ENCODE measurements at regions not wholly inside any gene's neighbourhood (a gene's known extent, or its start where the extent isn't known, plus 50 kb on each side); places are given as distances from the start of the nearest gene placed in this dataset.
"Not testable (repeated sequence)": the region's sequence is repeated elsewhere in the genome, so short reads cannot be mapped to it uniquely, and the experiment has no call there.

DNA sequence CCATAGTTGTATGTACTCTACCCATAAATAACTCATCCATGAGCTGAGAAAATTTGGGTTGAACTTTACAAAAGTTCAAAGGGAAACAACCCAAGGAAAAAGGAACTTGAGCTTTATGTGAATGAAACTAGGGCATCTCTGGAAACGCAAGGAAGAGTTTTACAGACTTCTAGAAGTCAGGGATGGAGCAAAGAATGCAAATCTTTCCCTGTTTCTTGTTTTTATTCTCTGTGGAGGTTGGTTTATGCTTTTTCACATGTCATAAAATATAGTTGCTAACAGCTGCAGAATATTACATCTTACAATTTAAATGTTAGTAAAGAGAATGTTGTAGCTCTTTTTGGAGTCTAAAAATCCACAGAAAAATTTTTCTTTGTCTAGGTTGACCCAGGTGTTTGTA lies 754.1 kb downstream of the PCDH7 start:
- intact Hi-C loops (cut with DNase I), result no loop called here
- DNase-seq (ENCODE audit: low spot score), result no peak

GRCh38 chr4:31482691-31483090 lies 762.5 kb downstream of the PCDH7 start:
- intact Hi-C loops (cut with DNase I), result no loop called here
- DNase-seq (ENCODE audit: low spot score), result no peak

- intact Hi-C loops (cut with DNase I), result not testable (repeated sequence)
Measured at GRCh38 chr4:31499216-31499615, 779.0 kb downstream of the PCDH7 start.

DNA sequence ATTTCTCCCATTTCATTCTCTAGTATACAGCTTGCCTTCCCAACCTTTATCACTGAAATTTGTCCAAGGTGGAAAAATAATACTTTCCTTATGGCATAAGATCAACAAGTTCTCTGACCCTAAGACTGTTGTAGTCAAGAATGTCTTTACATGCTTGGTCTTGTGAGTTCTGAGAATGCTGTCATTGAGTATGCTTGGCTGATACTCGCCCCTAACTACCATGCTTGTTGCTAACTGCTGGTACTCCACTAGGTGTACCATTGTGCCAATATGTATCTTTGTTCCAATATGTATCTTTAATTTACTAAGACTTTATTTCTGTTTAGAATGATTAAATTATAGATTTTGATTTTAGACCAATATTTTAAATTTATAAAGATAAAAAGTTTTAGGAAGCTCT lies 796.4 kb downstream of the PCDH7 start:
- no peak for DNase-seq (ENCODE audit: low spot score)
- intact Hi-C loops (cut with DNase I), result no loop called here

More at GRCh38 chr4:31499216-31499615, 779.0 kb downstream of the PCDH7 start:
- not testable (repeated sequence) for DNase-seq (ENCODE audit: low spot score)

GRCh38 chr4:31518796-31519250 lies 798.7 kb downstream of the PCDH7 start:
- DNase-seq (ENCODE audit: low spot score), result no peak
- intact Hi-C loops (cut with DNase I), result no loop called here

DNA sequence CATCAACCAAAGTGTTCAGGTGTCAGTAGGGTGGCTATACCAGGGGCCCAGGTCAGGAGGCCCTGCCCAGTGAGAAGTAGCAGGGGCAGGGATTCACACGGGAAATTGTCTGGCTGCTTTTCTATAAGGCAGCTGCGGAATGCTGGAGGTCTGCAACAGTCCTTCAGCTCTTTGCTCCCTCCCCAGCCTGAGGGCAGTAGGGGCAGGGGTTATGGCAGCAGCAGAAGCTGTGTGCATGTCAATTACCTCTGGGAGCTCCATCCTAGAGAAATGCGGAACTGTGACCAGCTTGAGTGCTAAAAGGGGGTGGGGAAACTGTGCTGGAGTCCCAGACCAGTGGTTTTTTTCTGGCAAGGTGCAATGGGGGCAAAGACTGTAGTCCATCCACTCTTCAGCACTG lies 810.4 kb downstream of the PCDH7 start:
- intact Hi-C loops (cut with DNase I), result no loop called here
- DNase-seq (ENCODE audit: low spot score), result no peak

- no peak for DNase-seq (ENCODE audit: low spot score)
Measured at GRCh38 chr4:31538877-31539276, 818.7 kb downstream of the PCDH7 start.

DNA sequence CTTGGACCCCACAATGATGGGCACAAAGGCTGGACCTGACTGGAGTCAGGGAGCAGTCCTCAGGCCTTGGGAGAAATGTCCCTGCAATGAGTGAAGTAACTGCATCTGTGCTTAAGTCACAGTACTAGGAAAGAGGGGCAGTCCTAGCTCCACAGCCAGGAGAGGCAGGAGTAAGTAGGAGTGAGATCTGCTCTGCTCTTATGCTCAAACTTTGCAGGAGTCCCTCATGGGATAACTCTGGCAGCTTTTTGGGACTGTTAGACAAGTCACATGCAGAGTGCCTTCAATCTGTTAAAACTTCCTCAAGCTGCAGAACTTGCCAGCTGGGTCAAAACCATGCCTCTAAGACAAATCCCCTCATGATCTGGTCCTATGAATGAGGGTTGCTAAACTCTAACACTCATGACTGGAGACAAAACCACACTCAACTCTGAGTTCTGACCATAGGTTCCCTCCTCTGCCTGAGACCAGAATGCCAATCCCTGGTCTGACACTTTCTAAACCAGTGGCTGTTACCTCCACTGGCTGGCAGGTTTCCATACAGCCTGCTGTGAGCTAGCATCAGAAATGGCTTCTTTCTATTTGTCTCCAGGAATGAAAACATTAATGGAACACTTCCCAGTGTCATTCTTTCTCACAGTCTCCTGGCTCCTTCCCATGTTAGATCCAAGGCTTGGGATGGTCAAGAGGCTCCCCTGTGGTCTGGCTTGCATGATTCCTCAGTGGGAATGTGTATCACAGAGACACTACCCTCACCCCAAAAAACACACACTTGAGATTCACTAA lies 819.3 kb downstream of the PCDH7 start:
- intact Hi-C loops (cut with DNase I), result no loop called here
- no peak for DNase-seq (ENCODE audit: low spot score)

More at GRCh38 chr4:31538877-31539276, 818.7 kb downstream of the PCDH7 start:
- intact Hi-C loops (cut with DNase I), result no loop called here

DNA sequence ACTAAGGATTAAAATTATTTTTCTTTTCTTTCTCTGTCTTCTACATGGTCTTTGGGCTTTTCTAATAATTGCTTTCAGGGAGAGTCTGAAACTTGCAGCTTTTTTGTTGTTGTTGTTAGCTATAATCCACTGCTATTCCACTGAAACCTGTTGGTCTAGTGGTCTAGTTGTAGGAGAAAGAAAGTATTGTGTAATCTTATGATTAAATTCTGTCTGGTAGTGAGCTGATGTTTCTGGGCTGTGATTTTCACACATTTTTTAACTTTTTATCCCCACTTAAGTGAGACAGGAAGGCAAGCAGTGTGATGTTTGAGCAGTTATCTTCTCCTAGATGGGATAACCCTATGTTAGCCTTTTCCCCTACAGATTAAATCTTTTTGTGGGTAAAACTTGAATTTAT lies 825.2 kb downstream of the PCDH7 start:
- DNase-seq (ENCODE audit: low spot score), result no peak
- intact Hi-C loops (cut with DNase I), result no loop called here

GRCh38 chr4:31545755-31546154 lies 825.6 kb downstream of the PCDH7 start:
- DNase-seq (ENCODE audit: low spot score), result no peak
- intact Hi-C loops (cut with DNase I), result no loop called here

GRCh38 chr4:31548021-31548420 lies 827.9 kb downstream of the PCDH7 start:
- intact Hi-C loops (cut with DNase I), result no loop called here

GRCh38 chr4:31548823-31549222 lies 828.7 kb downstream of the PCDH7 start:
- intact Hi-C loops (cut with DNase I), result no loop called here
- DNase-seq (ENCODE audit: low spot score), result no peak

More at GRCh38 chr4:31548021-31548420, 827.9 kb downstream of the PCDH7 start:
- DNase-seq (ENCODE audit: low spot score), result no peak

DNA sequence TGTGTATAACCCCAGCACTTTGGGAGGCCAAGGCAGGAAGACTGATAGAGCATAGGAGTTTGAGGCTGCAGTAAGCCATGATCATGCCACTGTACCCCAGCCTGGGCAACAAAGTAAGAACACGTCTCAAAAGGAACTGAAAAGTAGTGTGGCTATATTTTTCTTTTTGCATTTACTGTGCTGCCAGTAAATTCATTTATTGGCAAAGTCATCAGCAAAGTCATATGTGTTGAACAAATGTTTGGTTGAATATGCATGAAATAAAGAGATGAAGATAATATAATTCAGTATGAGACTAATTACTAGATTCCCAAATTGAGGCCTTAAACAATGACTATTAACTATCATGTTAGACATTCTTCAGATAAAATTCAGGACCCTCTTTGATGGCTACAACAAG lies 829.1 kb downstream of the PCDH7 start:
- intact Hi-C loops (cut with DNase I), result no loop called here

GRCh38 chr4:31557437-31557836 lies 837.3 kb downstream of the PCDH7 start:
- no peak for DNase-seq (ENCODE audit: low spot score)
- intact Hi-C loops (cut with DNase I), result no loop called here

More for the DNA sequence above, 829.1 kb downstream of the PCDH7 start:
- DNase-seq (ENCODE audit: low spot score), result no peak

DNA sequence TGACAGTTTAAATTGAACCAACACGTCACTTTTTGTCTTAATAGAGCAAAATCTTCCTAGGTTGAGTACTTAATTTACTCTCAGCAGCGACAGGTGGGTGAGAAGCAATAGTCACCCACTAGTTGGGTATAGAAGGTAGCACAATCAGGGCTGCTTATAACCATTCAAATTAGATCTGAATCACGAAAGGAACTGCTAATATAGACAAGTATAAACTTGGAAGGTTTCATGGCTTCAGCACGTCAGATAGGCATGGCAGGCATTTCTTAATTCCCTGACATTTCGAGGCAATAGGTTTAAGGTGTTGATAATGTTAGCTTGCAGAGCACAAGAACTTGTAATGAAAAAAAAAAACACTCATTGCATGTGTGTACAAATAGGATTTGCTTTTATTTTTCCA lies 853.4 kb downstream of the PCDH7 start:
- no peak for DNase-seq (ENCODE audit: low spot score)
- intact Hi-C loops (cut with DNase I), result no loop called here

DNA sequence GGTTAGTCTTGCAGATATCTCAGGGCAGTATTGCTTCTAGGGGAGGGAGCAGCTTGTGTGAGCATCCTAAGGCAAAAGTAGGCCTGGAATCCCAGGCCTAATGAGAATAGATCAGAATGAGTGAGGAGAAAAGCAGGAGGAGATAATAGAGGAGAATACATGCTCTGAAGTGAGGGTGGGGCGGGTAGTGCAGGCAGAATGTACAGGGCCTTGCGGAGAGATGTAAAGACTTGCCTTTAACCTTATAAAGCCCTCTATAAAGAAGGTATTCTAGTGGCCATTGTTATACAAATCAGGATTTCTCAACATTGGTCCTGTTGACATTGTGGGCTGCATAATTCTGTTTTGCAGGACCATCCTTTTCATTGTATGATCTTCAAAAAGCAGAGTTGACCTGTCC lies 855.3 kb downstream of the PCDH7 start:
- DNase-seq (ENCODE audit: low spot score), result no peak
- intact Hi-C loops (cut with DNase I), result no loop called here

GRCh38 chr4:31580843-31581242 lies 860.7 kb downstream of the PCDH7 start:
- DNase-seq (ENCODE audit: low spot score), result no peak
- intact Hi-C loops (cut with DNase I), result no loop called here

- intact Hi-C loops (cut with DNase I), result no loop called here
- DNase-seq (ENCODE audit: low spot score), result no peak
Measured at GRCh38 chr4:31585503-31585902, 865.3 kb downstream of the PCDH7 start.

DNA sequence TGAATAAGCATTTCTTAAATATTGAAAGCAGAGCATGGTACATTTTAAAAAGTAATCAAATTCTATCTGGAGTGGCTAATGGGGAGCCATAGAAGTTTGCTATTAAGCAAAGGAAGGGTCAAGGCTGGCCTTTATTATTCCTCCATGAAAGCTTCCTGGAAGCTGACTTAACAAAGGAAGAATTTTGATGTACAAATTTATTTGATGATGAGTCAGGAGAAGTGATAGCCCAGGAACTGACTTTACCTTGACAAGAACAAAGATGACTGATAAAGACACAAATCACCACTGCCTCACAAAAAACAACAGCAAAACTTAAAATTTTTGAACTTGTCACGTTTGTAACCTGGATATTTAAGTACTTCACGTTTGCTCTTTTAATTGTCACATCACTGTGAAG lies 872.1 kb downstream of the PCDH7 start:
- intact Hi-C loops (cut with DNase I), result no loop called here
- DNase-seq (ENCODE audit: low spot score), result no peak

DNA sequence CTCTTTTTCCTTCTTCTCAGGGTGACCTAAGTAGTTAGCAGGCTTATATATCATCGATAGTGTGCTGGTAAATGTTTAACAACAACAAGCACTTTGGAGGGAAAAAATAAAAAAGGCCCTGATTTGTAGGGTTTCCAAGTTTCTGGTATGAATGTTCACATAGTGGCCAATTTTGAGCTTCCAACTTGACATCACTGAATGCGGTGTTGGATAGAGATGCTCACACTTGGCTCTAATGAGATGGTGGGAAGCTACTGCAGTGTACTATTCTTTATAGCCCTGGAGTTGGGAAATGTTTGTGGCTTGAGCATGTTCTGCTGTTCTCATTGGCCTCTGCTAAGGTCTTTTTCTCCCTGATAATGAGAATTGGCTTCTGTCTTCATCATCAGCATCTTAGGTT lies 875.3 kb downstream of the PCDH7 start:
- intact Hi-C loops (cut with DNase I), result no loop called here

GRCh38 chr4:31598639-31599038 lies 878.5 kb downstream of the PCDH7 start:
- DNase-seq (ENCODE audit: low spot score), result no peak
- intact Hi-C loops (cut with DNase I), result no loop called here

More for the DNA sequence above, 875.3 kb downstream of the PCDH7 start:
- DNase-seq (ENCODE audit: low spot score), result no peak

DNA sequence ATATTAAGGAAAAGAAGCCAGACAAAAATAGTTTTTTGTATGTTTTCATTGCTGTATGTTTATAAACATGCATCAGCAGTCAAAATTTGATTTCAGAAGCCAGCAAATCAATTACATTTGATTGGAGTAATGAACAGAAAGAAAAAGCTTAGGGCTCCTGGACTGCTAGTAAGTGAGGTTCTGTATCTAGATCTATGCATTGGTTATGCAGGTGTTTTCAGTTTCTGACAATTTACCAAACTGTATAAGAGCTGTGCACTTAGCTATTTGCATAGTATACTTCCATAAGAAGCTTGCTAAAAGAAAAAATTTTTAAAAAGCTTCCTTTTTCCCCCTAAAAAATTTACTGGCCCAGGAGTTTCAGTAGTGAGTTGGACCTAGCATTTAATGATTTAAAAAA lies 881.6 kb downstream of the PCDH7 start:
- no peak for DNase-seq (ENCODE audit: low spot score)
- intact Hi-C loops (cut with DNase I), result no loop called here

Measured in cardiac septum (tissue), 1 donor.